IMR-90 (cell line): ENCODE measurements at regions not wholly inside any gene's neighbourhood (a gene's known extent, or its start where the extent isn't known, plus 50 kb on each side); places are given as distances from the start of the nearest gene placed in this dataset.

Experiments
- CTCF ChIP-seq: conservative IDR thresholded peaks from 2 replicates; pipeline ENCODE4 v1.5.1; 2012; ENCODE audit warnings: mild to moderate bottlenecking, low read depth, low read length, improper control_type of control experiment
- MAZ ChIP-seq: IDR thresholded peaks from 2 replicates; pipeline ENCODE4 v1.6.1; 2012; ENCODE audit warnings: low read depth, mild to moderate bottlenecking, low read length, improper control_type of control experiment, moderate library complexity, borderline replicate concordance
- POLR2A ChIP-seq: IDR thresholded peaks from 2 replicates; pipeline ENCODE4 v1.6.1; 2012; ENCODE audit warnings: mild to moderate bottlenecking, low read depth, low read length
- TF ChIP-seq, protein P1 (sequence below): fragments of 150-350 bp; IDR thresholded peaks from 2 replicates; pipeline ENCODE4 v1.6.1; 2017; ENCODE audit warnings: mild to moderate bottlenecking, antibody characterized with exemption, low read length, low read depth

GRCh38 chr1:80075351-80075750 lies 1068.8 kb upstream of the ADGRL4 start:
- no peak for TF ChIP-seq MAZ
- no peak for TF ChIP-seq CTCF
- TF ChIP-seq, protein P1, sequence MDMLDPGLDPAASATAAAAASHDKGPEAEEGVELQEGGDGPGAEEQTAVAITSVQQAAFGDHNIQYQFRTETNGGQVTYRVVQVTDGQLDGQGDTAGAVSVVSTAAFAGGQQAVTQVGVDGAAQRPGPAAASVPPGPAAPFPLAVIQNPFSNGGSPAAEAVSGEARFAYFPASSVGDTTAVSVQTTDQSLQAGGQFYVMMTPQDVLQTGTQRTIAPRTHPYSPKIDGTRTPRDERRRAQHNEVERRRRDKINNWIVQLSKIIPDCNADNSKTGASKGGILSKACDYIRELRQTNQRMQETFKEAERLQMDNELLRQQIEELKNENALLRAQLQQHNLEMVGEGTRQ: no peak
- no peak for TF ChIP-seq POLR2A
